Rectal smooth muscle tissue (tissue), 1 donor: ENCODE measurements at regions not wholly inside any gene's neighbourhood (a gene's known extent, or its start where the extent isn't known, plus 50 kb on each side); places are given as distances from the start of the nearest gene placed in this dataset.
"Not testable (repeated sequence)": the region's sequence is repeated elsewhere in the genome, so short reads cannot be mapped to it uniquely, and the experiment has no call there.

Experiments
- H3K27ac ChIP-seq: one replicate; pipeline ENCODE4 v1.7.0; 2013; ENCODE audit warnings: low read depth, low read length, inconsistent platforms
- H3K27me3 ChIP-seq: one replicate; pipeline ENCODE4 v1.7.0; 2013; ENCODE audit warnings: low read length; ENCODE audit not compliant: control insufficient read depth, insufficient read depth
- H3K36me3 ChIP-seq: one replicate; pipeline ENCODE4 v1.7.0; 2013; ENCODE audit warnings: low read length; ENCODE audit not compliant: control insufficient read depth, insufficient read depth
- H3K4me1 ChIP-seq: one replicate; pipeline ENCODE4 v1.7.0; 2013; ENCODE audit warnings: low read length; ENCODE audit not compliant: control insufficient read depth, insufficient read depth
- H3K4me3 ChIP-seq: one replicate; pipeline ENCODE4 v1.7.0; 2013; ENCODE audit warnings: low read length
- H3K9ac ChIP-seq: one replicate; pipeline ENCODE4 v1.7.0; 2013; ENCODE audit warnings: low read length

DNA sequence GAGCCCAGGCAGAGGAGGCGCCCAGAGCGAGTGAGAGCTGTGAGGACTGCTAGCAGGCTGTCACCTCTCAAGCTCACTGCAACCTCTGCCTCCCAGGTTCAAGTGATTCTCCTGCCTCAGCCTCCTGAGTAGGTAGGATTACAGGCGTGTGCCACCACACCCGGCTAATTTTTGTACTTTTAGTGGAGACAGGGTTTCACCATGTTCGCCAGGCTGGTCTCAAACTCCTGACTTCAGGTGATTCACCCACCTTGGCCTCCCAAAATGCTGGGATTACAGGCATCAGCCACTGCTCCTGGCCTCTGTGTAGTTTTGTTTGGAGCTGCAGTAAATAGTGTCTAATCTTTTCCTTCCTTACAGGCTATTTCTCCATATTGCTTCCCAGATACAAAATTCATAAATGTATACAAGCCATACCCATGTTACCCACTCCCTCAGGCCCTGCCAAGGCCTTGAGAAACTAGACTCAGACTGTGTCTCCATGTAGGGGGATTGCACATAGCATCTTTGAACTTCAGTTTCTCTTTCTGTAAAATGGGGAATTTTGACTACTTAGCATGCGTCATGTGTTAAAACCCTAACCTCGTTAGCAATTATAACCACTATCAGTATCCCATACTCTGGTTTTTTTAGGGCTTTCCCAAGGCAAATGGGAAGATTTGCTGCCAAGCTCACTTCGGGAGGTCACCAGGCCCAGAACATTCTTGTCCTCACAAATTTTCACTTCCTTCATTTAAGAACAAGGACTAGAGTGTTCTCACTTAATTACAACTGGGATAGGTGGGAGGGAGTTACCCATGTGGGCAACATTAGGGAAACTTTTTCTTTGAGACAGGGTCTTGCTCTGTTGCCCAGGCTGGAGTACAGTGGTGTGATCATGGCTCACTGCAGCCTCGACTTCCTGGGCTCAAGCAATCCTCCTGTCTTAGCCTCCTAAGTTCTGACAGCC, 67.3 kb upstream of the DDR1 start:
- no peak overlapping the region for H3K27ac ChIP-seq
- H3K4me1 ChIP-seq: peaks cover 2% of the 10 kb centered on the region

DNA sequence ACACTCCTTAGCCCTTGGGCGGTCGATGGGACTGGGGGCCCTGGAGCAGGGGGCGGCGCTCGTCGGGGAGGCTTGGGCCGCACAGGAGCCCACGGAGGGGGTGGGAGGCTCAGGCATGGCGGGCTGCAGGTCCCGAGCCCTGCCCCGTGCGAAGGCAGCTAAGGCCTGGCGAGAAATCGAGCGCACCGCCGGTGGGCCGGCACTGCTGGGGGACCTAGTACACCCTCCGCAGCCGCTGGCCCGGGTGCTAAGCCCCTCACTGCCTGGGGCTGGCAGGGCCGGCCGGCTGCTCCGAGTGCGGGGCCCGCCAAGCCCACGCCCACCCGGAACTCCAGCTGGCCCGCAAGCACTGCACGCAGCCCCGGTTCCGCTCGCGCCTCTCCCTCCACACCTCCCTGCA, 68.0 kb upstream of the DDR1 start:
- H3K4me3 ChIP-seq, H3K4me1 ChIP-seq, H3K27me3 ChIP-seq, H3K9ac ChIP-seq, H3K36me3 ChIP-seq, H3K27ac ChIP-seq: not testable (repeated sequence)

More for the DNA sequence above, 67.3 kb upstream of the DDR1 start:
- Histone ChIP-seq H3K4me3 (no peak overlapping the region), H3K9ac (no peak overlapping the region), H3K36me3 (no peaks in the 10 kb centered on the region), H3K27me3 (no peaks in the 10 kb centered on the region)

DNA sequence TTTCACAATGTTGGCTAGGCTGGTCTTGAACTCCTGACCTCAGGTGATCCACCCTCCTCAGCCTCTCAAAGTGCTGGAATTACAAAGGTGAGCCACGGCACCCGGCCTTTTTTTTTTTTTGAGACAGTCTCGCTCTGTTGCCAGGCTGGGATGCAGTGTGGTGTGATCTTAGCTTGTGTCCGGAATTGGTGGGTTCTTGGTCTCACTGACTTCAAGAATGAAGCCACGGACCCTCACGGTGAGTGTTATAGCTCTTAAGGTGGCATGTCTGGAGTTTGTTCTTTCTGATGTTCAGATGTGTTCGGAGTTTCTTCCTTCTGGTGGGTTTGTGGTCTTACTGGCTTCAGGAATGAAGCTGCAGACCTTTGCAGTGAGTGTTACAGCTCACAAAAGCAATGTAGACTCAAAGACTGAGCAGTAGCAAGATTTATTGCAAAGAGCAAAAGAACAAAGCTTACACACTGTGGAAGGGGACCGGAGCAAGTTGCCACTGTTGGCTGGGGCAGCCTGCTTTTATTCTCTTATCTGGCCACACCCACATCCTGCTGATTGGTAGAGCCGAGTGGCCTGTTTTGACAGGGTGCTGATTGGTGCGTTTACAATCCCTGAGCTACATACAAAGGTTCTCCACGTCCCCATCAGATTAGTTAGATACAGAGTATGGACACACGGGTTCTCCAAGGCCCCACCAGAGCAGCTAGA, 69.1 kb upstream of the DDR1 start:
- H3K36me3 ChIP-seq, H3K4me3 ChIP-seq, H3K27ac ChIP-seq, H3K9ac ChIP-seq, H3K4me1 ChIP-seq, H3K27me3 ChIP-seq: not testable (repeated sequence)

DNA sequence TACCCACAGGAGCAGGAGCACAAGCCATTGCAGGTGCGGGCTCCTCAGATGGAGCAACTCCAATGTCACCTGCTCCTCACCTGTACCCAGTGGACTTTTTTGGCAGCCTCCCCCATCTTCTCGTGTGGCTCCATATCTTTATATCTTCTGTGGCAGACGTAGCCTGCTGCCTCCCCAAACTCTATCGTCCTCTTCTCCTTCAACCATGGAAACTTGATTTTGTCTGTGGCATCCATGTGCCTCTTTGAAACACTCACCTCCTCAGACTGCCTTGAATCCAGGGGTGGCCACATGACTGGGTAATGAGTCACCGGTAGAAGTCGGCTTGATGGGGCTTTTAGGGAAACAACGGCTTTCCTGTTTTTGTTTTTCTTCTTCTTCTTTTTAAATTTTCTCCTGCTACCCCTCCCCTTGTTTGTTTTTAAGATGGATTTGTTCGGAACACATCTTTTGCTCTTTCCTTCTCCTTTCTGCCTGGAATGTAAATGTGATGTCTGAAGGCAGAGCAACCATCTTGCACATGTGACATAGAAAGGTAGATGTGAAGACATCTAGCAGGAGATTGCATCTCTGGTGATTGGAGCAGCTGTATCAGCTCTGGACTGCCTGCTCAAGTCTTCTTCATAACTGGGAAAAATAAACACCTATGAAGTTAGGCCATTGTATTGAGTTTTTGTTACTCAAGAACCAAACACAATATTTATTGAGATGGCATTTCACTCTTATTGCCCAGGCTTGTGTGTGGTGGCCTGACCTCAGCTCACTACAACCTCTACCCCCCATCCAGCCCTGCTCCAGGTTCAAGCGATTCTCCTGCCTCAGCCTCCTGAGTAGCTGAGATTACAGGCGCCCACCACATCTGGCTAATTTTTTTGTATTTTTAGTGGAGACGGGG, 69.9 kb upstream of the DDR1 start:
- Histone ChIP-seq H3K4me1 (no peaks in the 10 kb centered on the region), H3K27ac (no peak overlapping the region), H3K4me3 (no peak overlapping the region), H3K27me3 (no peaks in the 10 kb centered on the region), H3K36me3 (no peaks in the 10 kb centered on the region), H3K9ac (no peak overlapping the region)

DNA sequence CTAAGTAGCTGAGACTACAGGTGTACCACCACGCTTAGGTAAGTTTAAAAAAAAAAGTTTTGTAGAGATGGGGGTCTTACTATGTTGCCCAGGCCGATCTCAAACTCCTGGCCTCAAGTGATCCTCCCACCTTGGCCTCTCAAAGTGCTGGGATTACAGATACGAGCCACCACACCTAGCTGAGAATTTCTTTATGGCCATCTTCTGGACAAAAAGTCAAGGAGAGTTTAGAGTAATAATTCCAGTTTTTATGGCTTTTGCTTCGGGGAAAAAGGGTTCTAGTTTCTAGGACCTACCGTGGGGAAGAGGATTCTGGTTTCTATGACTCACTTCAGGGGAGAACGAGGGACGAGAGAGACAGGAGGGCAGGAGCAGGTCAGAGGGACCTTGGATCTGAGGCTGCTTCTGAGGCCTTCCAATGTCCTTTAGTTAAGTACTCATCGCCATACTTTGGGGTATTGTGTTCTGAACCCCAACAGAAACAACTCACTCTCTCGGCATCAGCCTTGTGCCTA, 69.3 kb upstream of the IER3 start:
- Histone ChIP-seq H3K36me3 (no peaks in the 10 kb centered on the region), H3K4me3 (no peak overlapping the region), H3K9ac (no peak overlapping the region), H3K27me3 (no peaks in the 10 kb centered on the region), H3K27ac (no peak overlapping the region), H3K4me1 (no peaks in the 10 kb centered on the region)

DNA sequence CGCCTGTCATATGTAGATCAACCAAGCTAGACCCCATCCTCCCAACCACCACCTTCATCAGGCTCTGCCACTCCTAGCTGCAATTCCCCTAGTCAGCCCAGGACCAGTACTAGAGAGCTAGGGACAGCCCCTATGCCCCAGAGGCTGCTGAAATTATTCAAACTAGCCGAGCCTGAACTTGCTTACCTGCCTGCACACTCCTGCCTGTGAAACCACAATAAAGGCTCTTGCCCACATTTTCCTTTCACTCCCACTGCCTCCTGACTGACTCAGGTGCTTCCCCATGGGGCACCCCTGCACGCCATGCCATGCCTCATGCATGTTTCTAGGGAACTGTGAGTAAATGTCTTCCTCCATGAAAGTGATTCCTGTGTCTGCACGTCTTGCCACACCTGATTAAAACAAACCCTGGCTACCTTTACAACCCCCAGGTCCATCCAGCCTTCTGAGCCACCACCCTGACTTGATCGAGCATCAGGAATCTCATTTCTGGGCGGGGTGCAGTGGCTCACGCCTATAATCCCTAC, 66.5 kb upstream of the IER3 start:
- Histone ChIP-seq H3K9ac (no peak overlapping the region), H3K27me3 (no peaks in the 10 kb centered on the region), H3K4me3 (no peak overlapping the region), H3K36me3 (no peaks in the 10 kb centered on the region), H3K4me1 (no peaks in the 10 kb centered on the region), H3K27ac (no peak overlapping the region)

DNA sequence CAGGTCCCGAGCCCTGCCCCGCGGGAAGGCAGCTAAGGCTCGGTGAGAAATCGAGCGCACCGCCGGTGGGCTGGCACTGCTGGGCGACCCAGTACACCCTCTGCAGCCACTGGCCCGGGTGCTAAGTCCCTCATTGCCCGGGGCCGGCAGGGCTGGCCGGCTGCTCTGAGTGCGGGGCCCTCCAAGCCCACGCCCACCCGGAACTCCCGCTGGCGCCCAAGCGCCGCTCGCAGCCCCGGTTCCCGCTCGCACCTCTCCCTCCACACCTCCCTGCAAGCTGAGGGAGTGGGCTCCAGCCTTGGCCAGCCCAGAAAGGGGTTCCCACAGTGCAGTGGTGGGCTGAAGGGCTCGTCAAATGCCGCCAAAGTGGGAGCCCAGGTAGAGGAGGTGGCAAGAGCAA, 63.2 kb upstream of the IER3 start:
- not testable (repeated sequence) for H3K27me3 ChIP-seq, H3K4me3 ChIP-seq

DNA sequence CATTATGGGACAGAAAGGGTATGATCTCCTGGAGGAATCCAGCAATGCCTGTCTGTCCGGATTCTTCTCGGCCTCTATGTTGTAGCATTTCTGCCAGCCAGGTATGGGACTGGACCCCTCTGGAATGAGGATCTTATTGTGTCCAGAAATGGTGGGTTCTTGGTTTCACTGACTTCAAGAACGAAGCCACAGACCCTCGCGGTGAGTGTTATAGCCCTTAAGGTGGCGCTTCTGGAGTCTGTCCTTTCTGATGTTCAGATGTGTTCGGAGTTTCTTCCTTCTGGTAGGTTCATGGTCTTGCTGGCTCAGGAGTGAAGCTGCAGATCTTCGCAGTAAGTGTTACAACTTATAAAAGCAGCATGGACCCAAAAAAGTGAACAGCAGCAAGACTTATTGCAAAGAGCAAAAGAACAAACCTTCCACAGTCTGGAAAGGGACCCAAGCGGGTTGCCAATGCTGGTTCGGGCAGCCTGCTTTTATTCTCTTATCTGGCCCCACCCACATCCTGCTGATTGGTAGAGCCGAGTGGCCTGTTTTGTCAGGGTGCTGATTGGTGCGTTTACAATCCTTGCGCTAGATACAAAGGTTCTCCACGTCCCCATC, 62.3 kb upstream of the IER3 start:
- no peaks in the 10 kb centered on the region for H3K4me1 ChIP-seq
- H3K36me3 ChIP-seq: no peaks in the 10 kb centered on the region
- H3K27me3 ChIP-seq: no peaks in the 10 kb centered on the region
- H3K4me3 ChIP-seq: no peak overlapping the region
- H3K9ac ChIP-seq: no peak overlapping the region
- no peak overlapping the region for H3K27ac ChIP-seq

More for the DNA sequence above, 63.2 kb upstream of the IER3 start:
- H3K9ac ChIP-seq, H3K36me3 ChIP-seq, H3K27ac ChIP-seq, H3K4me1 ChIP-seq: not testable (repeated sequence)

DNA sequence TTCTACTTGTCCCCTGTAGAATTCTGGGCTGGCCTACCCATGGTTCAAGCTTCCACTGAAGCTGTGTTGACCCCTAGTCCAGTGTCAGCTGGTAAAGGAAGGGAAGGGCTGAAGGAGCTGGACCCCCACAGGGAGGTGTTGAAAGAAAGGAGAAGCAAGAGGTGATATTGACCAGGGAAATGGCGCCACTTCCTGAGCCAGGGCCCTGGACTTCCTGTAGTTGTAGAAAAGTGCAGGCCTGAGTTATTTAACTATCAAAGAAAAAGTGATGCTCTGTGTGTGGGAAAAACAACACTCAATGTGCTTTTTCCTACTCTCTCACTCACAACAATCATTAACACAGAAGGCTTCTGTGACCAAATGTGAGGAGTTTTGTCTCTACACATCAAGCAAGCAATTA, 60.0 kb upstream of the IER3 start:
- Histone ChIP-seq H3K36me3 (no peaks in the 10 kb centered on the region), H3K4me3 (no peak overlapping the region), H3K4me1 (no peaks in the 10 kb centered on the region), H3K9ac (no peak overlapping the region), H3K27ac (no peak overlapping the region), H3K27me3 (no peaks in the 10 kb centered on the region)

DNA sequence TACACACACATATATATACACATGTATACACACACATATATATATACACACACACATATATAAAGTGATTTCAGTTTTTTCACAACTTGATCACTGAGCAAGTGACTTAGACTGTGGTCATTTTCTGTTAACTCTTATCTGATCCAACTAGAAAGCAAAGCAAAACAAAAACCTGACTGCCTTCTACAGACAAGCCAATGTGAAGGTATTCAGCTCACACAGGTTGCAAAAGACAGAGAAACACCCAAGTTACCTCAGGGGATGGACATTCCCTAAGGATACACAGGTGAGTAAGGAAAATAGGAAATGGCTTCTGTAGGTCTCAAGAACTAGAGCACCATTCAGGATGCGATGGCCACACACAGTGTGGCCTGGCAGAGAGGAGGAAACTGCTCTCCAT, 58.4 kb upstream of the IER3 start:
- H3K27me3 ChIP-seq: no peaks in the 10 kb centered on the region
- no peak overlapping the region for H3K4me3 ChIP-seq
- H3K27ac ChIP-seq: no peak overlapping the region
- no peaks in the 10 kb centered on the region for H3K36me3 ChIP-seq
- no peaks in the 10 kb centered on the region for H3K4me1 ChIP-seq
- no peak overlapping the region for H3K9ac ChIP-seq

DNA sequence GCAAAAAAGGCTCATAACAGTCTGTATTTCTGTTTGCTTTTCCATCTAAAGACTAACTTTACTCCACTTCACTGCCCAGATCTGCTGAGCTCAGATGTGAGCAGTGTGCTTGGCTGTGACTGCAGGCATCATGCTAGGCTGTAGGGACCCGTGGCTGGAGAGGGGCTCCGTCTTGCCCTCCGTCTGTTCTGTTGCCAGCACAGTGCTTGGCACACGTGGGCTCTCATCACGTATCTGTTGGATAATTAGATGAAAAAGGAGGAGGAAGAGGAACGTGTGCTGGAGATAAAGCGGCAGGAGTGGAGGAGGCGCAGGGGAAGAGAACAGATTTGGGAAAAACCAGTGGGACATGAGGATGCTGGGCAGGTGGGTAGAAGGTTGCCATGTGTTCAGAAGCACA, 57.6 kb upstream of the IER3 start:
- Histone ChIP-seq H3K27me3 (no peaks in the 10 kb centered on the region), H3K4me1 (no peaks in the 10 kb centered on the region), H3K36me3 (no peaks in the 10 kb centered on the region), H3K4me3 (no peak overlapping the region), H3K9ac (no peak overlapping the region), H3K27ac (no peak overlapping the region)
